GM12874 (cell line): ENCODE measurements at regions not wholly inside any gene's neighbourhood (a gene's known extent, or its start where the extent isn't known, plus 50 kb on each side); places are given as distances from the start of the nearest gene placed in this dataset.

Experiments
- TF ChIP-seq, protein P1 (sequence below): IDR thresholded peaks from 2 replicates; pipeline ENCODE4 v1.5.1; 2011; ENCODE audit warnings: low read depth, mild to moderate bottlenecking, control low read depth, low read length, moderate library complexity; ENCODE audit not compliant: insufficient read depth

DNA sequence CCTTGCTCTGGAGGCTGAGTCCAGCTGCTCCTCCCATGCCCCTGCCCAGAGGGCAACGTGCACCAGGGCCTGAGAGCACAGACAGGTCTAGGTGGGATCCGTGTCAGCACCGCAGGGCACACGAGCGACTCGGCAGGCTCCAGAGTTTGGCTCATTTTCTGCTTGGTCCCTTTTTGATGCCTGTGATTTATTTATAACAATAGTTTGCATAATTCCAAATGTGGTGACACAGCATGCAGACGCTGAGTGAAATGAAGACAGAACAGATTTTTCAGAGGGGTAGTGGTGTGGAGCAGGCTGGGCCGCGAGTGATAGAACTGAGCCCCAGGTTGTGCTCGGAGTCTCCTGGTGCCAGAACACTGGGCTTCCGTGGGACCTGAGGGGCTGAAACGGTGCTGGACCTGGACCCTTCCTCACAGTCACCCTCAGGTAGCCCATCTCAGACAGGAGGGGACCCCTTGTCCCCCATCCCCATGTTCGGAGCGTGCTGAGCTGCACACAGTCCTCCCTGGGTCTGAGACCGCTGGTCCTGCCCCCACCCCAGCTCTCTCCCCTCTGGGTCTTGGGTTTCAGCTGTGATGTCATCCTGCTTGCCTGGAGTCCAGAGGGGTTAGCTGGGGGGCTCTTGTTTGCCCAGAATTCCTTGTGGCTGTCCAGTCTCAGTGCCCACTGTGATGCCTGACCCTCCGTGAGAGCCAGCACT is 95.9 kb downstream of the METRNL start:
- TF ChIP-seq, protein P1, sequence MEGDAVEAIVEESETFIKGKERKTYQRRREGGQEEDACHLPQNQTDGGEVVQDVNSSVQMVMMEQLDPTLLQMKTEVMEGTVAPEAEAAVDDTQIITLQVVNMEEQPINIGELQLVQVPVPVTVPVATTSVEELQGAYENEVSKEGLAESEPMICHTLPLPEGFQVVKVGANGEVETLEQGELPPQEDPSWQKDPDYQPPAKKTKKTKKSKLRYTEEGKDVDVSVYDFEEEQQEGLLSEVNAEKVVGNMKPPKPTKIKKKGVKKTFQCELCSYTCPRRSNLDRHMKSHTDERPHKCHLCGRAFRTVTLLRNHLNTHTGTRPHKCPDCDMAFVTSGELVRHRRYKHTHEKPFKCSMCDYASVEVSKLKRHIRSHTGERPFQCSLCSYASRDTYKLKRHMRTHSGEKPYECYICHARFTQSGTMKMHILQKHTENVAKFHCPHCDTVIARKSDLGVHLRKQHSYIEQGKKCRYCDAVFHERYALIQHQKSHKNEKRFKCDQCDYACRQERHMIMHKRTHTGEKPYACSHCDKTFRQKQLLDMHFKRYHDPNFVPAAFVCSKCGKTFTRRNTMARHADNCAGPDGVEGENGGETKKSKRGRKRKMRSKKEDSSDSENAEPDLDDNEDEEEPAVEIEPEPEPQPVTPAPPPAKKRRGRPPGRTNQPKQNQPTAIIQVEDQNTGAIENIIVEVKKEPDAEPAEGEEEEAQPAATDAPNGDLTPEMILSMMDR, result no peak

DNA sequence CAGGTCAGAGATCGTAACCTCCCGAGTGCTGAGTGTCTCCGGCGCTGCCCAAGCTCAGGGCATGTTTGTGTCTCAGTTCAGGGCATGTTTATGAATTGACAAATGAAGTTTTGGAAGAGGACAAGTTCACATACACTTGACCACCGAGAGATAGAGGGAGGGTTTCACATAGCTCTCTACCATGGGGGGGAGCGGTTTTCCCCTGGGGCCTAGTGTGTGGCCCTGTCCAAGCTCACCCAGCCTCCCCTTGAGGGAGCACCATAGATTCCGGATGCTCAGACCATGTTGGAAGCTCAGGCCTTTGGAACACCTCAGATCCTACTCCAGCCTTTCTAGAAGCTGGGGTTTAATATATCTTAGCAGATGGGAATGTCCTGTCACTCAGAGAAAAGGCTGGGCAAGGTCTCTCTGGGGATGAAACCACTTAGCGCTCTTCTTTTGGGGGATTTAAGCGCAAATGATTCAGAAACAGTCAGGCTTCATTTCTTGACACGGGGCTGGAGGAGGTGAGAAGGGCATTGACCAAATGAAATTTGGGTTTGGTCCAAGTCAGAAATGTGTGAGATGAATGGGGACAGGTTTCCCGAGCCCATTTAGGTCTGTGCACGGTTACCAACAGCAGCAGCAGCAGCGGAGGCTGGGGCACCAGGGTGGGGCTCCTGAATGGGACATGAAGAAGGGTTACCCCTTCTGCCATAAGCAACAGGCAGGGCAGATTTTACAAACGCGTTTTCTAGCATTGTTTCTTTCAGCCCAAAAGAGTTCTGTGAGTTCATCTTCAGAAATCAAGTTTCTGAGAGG is 96.6 kb downstream of the METRNL start:
- TF ChIP-seq, protein P1, result no peak

DNA sequence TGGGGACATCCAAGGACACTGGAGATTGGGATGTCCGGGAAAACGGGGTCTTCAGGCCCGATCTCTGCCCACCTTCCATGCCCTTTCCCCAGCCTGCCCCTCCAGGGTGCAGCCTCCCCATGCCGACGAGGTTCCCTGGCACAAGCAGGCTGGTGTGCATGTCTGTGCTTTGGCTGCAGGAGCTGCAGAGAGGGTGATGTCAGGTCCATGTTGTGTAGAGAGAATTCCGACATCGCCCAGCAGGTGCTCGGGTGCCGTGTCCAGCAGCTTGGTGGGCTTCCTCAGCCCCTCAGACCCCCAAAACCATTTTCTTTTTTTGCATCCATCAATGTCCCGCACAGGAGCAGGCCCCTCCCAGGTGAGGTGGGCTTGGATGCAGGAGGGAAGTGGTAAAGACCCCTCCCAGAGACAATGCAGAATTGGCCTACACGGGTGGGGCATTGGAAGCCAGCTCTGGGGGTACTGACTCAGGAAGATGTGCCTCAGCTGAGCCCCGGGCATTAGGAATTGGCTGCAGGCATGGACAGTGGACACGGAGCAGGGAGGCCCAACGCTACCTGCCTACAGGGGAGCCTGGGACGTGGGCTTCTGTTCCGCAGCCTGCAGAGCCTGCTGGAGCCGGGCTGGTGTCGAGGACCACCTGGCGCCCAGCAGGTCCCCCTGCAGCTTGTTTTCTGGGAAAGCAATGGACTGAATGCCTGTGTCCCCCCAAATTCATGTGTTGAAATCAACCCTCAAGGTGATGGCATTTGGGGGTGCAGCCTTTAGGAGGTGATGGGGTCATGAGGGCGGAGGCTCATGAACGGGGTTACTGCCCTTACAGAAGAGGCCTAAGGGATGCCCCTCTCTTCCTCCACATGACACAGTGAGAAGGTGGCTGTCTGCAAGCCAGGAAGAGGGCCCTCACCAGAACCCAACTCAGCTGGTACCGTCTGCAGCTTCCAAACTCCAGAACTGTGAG is 97.5 kb downstream of the METRNL start:
- TF ChIP-seq, protein P1, result no peak

DNA sequence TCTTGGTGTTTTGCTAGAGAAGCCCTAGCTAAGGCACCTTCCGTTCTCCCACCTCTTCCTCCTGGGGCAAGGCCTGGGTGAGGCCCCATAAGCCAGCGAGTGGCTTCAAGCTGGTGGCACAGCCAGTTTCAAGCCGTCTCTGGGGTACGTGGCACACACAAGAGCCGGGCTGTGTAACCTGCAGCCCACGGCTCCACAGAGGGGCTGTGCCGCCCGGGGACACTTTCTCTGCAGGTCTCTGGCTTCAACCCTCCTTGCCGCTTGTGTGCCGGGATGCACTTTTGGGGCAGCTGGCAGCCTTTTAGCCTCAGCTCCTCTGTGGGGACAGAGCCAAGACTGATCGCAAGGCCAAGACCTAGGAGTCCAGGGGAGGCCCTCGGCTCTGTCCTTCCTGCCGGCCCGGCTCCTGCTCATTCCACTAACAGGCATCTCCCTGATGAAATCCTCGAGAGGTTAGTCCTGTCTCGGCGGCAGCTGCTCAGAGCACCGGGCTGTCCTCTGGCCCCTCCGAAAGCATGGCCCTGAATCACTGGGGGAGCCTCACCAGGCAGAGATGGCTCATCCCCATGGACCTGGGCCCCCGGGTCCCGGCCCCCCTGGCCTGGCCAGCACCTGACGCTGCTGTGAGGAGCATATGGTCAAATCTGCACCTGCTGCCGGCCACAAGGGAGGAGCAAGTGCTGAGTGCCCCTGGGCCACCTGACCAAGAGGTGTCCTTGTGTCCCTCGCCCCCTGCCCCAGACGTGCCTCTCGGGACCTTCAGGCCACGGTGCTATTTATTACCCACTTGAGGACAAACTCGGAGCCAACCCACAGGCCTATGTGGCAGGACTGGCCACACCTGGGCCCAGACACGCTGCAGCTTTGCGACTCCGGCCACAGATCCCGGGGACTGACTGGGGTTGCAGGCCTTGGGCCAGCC is 98.5 kb downstream of the METRNL start:
- TF ChIP-seq, protein P1, result no peak

DNA sequence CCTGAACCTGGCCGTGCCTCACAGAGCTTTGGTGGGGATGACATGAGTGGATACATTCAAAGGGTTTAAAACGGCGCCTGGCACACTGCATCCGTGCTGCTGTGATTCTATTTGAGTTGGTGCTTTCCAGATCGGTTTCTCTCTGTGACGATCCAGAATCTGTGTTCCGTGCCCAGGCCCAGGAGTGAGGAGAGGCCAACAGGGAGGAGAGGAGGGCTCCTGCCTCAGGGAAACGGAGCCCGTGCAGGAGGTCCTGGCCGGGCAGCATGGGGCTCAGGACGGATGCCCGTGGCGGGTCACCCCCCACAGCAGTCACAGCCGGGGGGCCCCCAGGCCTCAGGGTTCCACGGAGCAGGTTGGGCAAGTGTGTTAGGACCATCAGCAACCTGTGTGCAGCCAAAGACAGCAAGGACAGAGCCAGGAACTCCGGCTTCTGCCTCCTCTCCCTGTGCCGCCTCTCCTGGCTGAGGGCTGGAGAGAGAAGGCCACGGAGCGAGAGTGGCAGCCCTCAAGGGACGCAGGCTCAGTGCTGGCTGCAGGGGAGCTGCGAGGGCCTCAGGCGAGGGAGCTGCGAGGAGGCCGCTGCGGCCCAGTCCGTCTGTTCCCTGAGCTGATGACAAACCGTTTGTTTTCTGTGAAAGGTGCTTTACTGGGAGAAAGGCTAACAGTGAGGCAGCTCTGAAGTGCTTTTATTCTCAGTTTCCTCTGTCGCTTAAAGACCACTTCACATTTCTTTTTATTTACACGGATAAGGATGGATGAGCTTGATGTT is 99.3 kb downstream of the METRNL start:
- TF ChIP-seq, protein P1, result no peak

DNA sequence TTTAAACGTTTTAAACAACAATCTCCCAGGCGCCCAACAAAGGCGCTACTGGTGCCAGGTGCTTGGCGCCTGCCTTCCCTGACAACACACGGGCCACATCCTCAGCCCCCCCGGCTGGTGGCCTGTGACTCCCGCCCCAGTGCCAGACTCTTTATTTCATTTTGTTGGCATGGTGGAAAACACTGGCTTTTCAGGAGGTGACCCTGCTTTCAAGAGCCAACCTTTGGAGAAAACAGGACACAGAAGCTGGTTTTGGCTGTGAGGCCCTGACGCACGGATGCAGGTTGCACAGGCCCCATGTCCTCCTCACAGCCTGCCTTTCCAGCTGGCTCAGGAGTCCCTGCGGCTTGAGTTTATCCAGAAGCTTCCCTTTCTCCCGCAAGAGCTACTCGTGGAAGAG is 100.0 kb downstream of the METRNL start:
- TF ChIP-seq, protein P1, result no peak
